ENCODE measurements at regions not wholly inside any gene's neighbourhood (a gene's known extent, or its start where the extent isn't known, plus 50 kb on each side); places are given as distances from the start of the nearest gene placed in this dataset.

DNA sequence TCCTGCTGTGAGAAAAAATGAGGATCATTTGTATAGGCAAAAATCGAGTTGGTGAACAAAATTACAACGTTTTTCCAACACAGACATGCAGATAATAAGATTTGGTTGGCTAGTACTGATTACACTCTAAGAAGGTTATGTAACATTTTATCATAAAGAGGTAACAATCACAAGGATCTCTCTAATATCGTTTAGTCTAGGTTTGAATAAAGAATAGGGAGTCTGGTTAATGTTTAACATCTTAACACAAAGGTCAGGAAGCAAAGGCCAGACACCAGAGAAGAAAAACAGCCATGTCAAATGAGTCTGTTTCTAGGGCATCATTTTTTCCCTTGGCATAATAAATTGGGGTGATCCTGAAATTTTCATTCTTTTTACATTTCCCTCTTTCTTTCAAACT lies 207.4 kb upstream of the CHRM3 start:
- no peak overlapping the region for H3K4me3 ChIP-seq (ENCODE audit: low read depth, low read length)
- TF ChIP-seq, protein P1, sequence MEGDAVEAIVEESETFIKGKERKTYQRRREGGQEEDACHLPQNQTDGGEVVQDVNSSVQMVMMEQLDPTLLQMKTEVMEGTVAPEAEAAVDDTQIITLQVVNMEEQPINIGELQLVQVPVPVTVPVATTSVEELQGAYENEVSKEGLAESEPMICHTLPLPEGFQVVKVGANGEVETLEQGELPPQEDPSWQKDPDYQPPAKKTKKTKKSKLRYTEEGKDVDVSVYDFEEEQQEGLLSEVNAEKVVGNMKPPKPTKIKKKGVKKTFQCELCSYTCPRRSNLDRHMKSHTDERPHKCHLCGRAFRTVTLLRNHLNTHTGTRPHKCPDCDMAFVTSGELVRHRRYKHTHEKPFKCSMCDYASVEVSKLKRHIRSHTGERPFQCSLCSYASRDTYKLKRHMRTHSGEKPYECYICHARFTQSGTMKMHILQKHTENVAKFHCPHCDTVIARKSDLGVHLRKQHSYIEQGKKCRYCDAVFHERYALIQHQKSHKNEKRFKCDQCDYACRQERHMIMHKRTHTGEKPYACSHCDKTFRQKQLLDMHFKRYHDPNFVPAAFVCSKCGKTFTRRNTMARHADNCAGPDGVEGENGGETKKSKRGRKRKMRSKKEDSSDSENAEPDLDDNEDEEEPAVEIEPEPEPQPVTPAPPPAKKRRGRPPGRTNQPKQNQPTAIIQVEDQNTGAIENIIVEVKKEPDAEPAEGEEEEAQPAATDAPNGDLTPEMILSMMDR (IDR thresholded peaks at IDR 0.05; ENCODE audit: borderline replicate concordance, insufficient read depth, low read depth, low read length) = no peak

DNA sequence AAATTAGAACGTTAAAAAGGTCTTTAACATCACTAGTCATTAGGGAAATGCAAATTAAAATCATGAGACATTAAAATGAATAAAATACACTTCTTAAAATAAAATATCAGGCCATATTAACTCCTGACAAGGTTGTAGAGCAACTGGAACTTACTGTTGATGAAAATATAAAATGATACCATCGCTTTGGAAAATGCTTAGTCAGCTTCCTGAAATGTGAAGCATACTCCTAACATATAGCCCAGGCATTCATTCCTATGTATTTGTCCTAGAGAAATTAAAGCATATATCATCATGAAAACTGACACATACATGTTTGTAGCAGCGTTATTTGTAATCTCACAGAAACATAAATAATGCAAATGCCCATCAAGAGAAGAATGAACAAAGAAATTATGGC lies 211.5 kb upstream of the CHRM3 start:
- TF ChIP-seq, protein P1 (IDR thresholded peaks at IDR 0.05; ENCODE audit: borderline replicate concordance, insufficient read depth, low read depth, low read length) = no peak
- no peak overlapping the region for H3K4me3 ChIP-seq (ENCODE audit: low read depth, low read length)

DNA sequence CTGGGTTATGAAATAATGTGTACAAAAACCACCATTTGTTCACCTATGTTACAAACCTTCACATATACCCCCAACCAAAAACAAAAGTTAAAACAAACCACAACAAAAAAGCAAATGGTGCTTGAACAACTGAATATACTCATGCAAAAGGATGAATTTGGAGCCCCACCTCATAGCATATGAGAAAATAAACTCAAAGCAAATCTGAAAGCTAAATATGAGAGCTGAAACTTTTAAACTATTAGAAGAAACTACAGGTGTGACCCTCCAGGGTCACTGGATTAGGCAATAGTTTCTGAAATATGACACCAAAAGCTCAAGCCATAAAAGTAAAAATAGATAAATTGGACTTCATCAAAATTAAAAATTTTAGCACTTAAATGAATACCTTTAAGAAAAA lies 215.5 kb upstream of the CHRM3 start:
- TF ChIP-seq, protein P1 (IDR thresholded peaks at IDR 0.05; ENCODE audit: borderline replicate concordance, insufficient read depth, low read depth, low read length) = no peak
- H3K4me3 ChIP-seq (ENCODE audit: low read depth, low read length) = no peak overlapping the region

DNA sequence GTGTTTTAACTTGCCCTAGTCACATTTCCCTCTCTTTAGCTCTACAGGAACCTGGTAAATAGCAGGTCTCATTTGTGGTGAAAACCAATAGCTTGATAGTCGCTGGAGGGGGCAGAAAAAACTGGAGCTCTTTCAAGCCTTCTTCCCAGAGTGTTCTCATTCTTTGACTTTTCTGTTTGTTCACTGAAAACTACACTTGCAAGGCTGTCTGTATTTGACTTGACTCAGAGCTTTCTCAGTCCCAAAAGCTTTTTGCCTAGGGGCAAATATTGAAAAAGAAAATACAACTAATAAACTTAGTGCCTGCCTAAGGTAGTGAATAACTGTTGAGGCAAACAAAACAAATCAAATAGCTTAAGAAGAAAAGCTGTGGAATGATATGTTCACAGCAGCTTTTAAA lies 217.1 kb upstream of the CHRM3 start:
- TF ChIP-seq, protein P1 (IDR thresholded peaks at IDR 0.05; ENCODE audit: borderline replicate concordance, insufficient read depth, low read depth, low read length) = no peak

DNA sequence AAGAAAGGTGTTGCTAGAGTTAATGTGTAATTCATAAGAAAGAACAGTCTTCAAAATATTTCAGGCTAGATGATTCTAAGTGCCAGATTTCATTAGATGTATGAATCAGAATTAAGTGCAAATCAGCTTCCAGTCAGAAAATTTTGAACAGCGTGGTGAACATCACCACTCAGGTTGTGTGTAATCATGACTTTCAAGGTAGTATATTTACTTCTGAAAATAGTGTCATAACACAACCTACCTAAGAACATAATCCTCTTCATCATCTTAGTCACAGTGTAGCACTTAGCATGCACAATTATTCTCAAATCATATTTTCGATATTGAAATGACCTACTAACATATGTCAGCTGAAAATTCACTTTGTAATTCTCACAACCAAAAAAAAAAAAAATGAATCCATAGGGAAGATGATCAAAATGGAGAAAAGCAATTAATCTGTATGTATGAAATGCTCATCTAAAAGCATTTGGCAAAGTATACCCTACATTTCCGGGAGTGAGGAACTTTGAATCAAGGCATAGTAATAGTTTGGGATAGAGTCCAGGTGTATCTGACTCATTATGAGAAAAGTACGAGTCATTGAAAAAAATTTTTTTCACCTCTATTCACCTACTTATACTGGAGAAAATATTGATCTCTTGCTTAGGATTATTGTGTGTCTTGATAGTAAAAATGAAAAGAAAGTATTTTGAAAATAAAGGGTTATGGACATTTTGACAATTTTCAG lies 221.8 kb upstream of the CHRM3 start:
- no peak overlapping the region for H3K4me3 ChIP-seq (ENCODE audit: low read depth, low read length)
- TF ChIP-seq, protein P1 (IDR thresholded peaks at IDR 0.05; ENCODE audit: borderline replicate concordance, insufficient read depth, low read depth, low read length) = no peak

More for the DNA sequence above, 217.1 kb upstream of the CHRM3 start:
- no peak overlapping the region for H3K4me3 ChIP-seq (ENCODE audit: low read depth, low read length)

DNA sequence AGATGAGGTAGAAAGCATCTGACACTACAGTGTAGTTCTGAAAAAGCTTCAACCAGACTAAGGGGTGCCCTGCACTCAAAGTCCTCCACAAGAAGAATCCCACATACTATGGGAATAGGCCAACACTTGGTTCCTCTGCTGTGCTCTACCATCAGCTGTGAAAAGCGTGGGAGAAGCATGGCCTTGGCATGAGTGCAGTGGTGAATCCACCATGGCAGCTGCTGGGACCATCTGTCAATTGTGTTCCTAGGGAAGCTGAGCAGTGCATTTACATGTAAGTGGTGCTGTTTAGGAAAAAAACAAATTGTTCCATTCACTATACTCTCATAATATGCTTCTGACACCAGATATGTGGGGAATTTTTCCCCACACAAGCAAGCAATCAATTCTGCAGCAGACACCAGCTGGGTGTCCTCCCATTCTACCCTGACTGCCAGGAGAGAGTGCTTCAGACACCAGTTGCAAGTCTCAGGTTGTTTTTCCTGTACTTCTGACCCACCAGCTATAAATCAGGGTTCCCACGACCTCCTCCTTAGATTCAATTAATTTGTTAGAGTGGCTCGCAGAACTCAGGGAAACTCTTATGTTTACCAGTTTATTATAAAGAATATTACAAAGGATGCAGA lies 230.8 kb upstream of the CHRM3 start:
- TF ChIP-seq, protein P1 (IDR thresholded peaks at IDR 0.05; ENCODE audit: borderline replicate concordance, insufficient read depth, low read depth, low read length) = no peak
- no peak overlapping the region for H3K4me3 ChIP-seq (ENCODE audit: low read depth, low read length)

DNA sequence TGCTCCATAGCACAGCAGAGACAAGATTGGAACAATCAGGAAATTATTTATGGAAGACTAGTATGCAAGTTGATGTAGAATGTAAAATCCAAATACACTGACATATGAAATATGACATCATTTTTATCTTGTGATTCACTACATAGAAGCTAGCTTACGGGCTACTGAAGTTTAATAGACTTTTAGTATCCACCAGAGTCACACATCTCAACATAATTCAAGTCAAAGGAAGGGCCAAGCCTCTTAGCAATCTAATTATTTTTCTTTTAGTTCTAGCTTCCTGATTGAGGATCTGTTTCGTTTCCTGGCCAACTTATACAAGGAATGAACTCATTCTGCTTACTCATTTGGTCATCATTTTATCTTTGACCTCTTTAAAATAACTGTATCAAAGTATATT lies 234.4 kb upstream of the CHRM3 start:
- H3K4me3 ChIP-seq (ENCODE audit: low read depth, low read length) = no peak overlapping the region
- TF ChIP-seq, protein P1 (IDR thresholded peaks at IDR 0.05; ENCODE audit: borderline replicate concordance, insufficient read depth, low read depth, low read length) = no peak

All from GM12875 (cell line).